ENCODE measurements at regions not wholly inside any gene's neighbourhood (a gene's known extent, or its start where the extent isn't known, plus 50 kb on each side); places are given as distances from the start of the nearest gene placed in this dataset.

- ChIA-PET CTCF (no interaction called here), POLR2A (ENCODE audit: low non-redundant PET) (no interaction called here)
- intact Hi-C loops (cut with micrococcal nuclease; ENCODE audit: unreplicated experiment), result no loop called here
- Histone ChIP-seq H3K4me3 (ENCODE audit: low read depth, low read length, poor library complexity, severe bottlenecking) (no peak overlapping the region), H3K4me1 (ENCODE audit: insufficient read depth, low read length, poor library complexity, severe bottlenecking) (no peaks in the 10 kb centered on the region), H3K27me3 (replicated peaks; ENCODE audit: insufficient read depth, low read depth, low read length, poor library complexity) (no peaks in the 10 kb centered on the region), H3K27ac (ENCODE audit: low read depth, low read length, poor library complexity, severe bottlenecking) (no peak overlapping the region), H3K36me3 (ENCODE audit: insufficient read depth, low read length, poor library complexity, severe bottlenecking) (no peaks in the 10 kb centered on the region), H3K9me3 (ENCODE audit: low read depth, low read length, poor library complexity, severe bottlenecking) (no peaks in the 10 kb centered on the region)
- no TSS peak for BruUV-seq (replicated peaks)
- no peak for DNase-seq (ENCODE audit: low spot score)
- TF ChIP-seq CTCF (conservative IDR thresholded peaks at IDR 0.05; ENCODE audit: low read depth, low read length), result no peak
- TF ChIP-seq EZH2 (IDR thresholded peaks at IDR 0.05; ENCODE audit: borderline replicate concordance, low read depth, low read length, poor library complexity, severe bottlenecking), result no peak
Observed at GRCh38 chr5:40033411-40033810, 608.6 kb upstream of the DAB2 start.

GRCh38 chr5:40033009-40033408 is 608.2 kb upstream of the DAB2 start:
- H3K4me1 ChIP-seq (ENCODE audit: insufficient read depth, low read length, poor library complexity, severe bottlenecking), result no peaks in the 10 kb centered on the region
- DNase-seq (ENCODE audit: low spot score), result no peak
- H3K4me3 ChIP-seq (ENCODE audit: low read depth, low read length, poor library complexity, severe bottlenecking), result no peak overlapping the region
- CTCF ChIA-PET, result no interaction called here
- BruUV-seq (replicated peaks), result no TSS peak
- H3K9me3 ChIP-seq (ENCODE audit: low read depth, low read length, poor library complexity, severe bottlenecking), result no peaks in the 10 kb centered on the region
- H3K27ac ChIP-seq (ENCODE audit: low read depth, low read length, poor library complexity, severe bottlenecking), result no peak overlapping the region
- POLR2A ChIA-PET (ENCODE audit: low non-redundant PET), result no interaction called here
- no peaks in the 10 kb centered on the region for H3K36me3 ChIP-seq (ENCODE audit: insufficient read depth, low read length, poor library complexity, severe bottlenecking)
- intact Hi-C loops (cut with micrococcal nuclease; ENCODE audit: unreplicated experiment), result no loop called here
- no peak for TF ChIP-seq EZH2 (IDR thresholded peaks at IDR 0.05; ENCODE audit: borderline replicate concordance, low read depth, low read length, poor library complexity, severe bottlenecking)
- TF ChIP-seq CTCF (conservative IDR thresholded peaks at IDR 0.05; ENCODE audit: low read depth, low read length), result no peak
- H3K27me3 ChIP-seq (replicated peaks; ENCODE audit: insufficient read depth, low read depth, low read length, poor library complexity), result no peaks in the 10 kb centered on the region

GRCh38 chr5:40030661-40031060 is 605.9 kb upstream of the DAB2 start:
- intact Hi-C loops (cut with micrococcal nuclease; ENCODE audit: unreplicated experiment), result no loop called here
- H3K27me3 ChIP-seq (replicated peaks; ENCODE audit: insufficient read depth, low read depth, low read length, poor library complexity), result no peaks in the 10 kb centered on the region
- no TSS peak for BruUV-seq (replicated peaks)
- H3K4me1 ChIP-seq (ENCODE audit: insufficient read depth, low read length, poor library complexity, severe bottlenecking), result no peaks in the 10 kb centered on the region
- TF ChIP-seq EZH2 (IDR thresholded peaks at IDR 0.05; ENCODE audit: borderline replicate concordance, low read depth, low read length, poor library complexity, severe bottlenecking), result no peak
- CTCF ChIA-PET, result no interaction called here
- H3K4me3 ChIP-seq (ENCODE audit: low read depth, low read length, poor library complexity, severe bottlenecking), result no peak overlapping the region
- H3K36me3 ChIP-seq (ENCODE audit: insufficient read depth, low read length, poor library complexity, severe bottlenecking), result no peaks in the 10 kb centered on the region
- no peak overlapping the region for H3K27ac ChIP-seq (ENCODE audit: low read depth, low read length, poor library complexity, severe bottlenecking)
- no peaks in the 10 kb centered on the region for H3K9me3 ChIP-seq (ENCODE audit: low read depth, low read length, poor library complexity, severe bottlenecking)
- POLR2A ChIA-PET (ENCODE audit: low non-redundant PET), result no interaction called here
- DNase-seq (ENCODE audit: low spot score), result no peak

- Histone ChIP-seq H3K27ac (ENCODE audit: low read depth, low read length, poor library complexity, severe bottlenecking) (no peak overlapping the region), H3K4me3 (ENCODE audit: low read depth, low read length, poor library complexity, severe bottlenecking) (no peak overlapping the region), H3K4me1 (ENCODE audit: insufficient read depth, low read length, poor library complexity, severe bottlenecking) (no peaks in the 10 kb centered on the region), H3K9me3 (ENCODE audit: low read depth, low read length, poor library complexity, severe bottlenecking) (no peaks in the 10 kb centered on the region), H3K27me3 (replicated peaks; ENCODE audit: insufficient read depth, low read depth, low read length, poor library complexity) (no peaks in the 10 kb centered on the region), H3K36me3 (ENCODE audit: insufficient read depth, low read length, poor library complexity, severe bottlenecking) (no peaks in the 10 kb centered on the region)
- intact Hi-C loops (cut with micrococcal nuclease; ENCODE audit: unreplicated experiment), result no loop called here
- ChIA-PET POLR2A (ENCODE audit: low non-redundant PET) (no interaction called here), CTCF (interaction anchor here (0.6 kb wide), 1 partner anchor 396 kb away, joined by 4 read pairs; no protein-coding TSS in a partner anchor)
- no TSS peak for BruUV-seq (replicated peaks)
- TF ChIP-seq CTCF (conservative IDR thresholded peaks at IDR 0.05; ENCODE audit: low read depth, low read length) (no peak), EZH2 (IDR thresholded peaks at IDR 0.05; ENCODE audit: borderline replicate concordance, low read depth, low read length, poor library complexity, severe bottlenecking) (no peak)
- no peak for DNase-seq (ENCODE audit: low spot score)
Observed at GRCh38 chr5:40029711-40030495, 605.1 kb upstream of the DAB2 start.

Data from A673 (cell line).